ENCODE measurements at regions not wholly inside any gene's neighbourhood (a gene's known extent, or its start where the extent isn't known, plus 50 kb on each side); places are given as distances from the start of the nearest gene placed in this dataset.

- peak; percentile 56 for TF ChIP-seq CTCF (conservative IDR thresholded peaks at IDR 0.05; ENCODE audit: low read depth, low read length)
- peak; percentile 58 for DNase-seq (ENCODE audit: low read depth)
- H3K4me3 ChIP-seq (ENCODE audit: low read depth, low read length) = no peak overlapping the region
Observed at GRCh38 chr7:106793015-106793975, 71.8 kb upstream of the PIK3CG start.

DNA sequence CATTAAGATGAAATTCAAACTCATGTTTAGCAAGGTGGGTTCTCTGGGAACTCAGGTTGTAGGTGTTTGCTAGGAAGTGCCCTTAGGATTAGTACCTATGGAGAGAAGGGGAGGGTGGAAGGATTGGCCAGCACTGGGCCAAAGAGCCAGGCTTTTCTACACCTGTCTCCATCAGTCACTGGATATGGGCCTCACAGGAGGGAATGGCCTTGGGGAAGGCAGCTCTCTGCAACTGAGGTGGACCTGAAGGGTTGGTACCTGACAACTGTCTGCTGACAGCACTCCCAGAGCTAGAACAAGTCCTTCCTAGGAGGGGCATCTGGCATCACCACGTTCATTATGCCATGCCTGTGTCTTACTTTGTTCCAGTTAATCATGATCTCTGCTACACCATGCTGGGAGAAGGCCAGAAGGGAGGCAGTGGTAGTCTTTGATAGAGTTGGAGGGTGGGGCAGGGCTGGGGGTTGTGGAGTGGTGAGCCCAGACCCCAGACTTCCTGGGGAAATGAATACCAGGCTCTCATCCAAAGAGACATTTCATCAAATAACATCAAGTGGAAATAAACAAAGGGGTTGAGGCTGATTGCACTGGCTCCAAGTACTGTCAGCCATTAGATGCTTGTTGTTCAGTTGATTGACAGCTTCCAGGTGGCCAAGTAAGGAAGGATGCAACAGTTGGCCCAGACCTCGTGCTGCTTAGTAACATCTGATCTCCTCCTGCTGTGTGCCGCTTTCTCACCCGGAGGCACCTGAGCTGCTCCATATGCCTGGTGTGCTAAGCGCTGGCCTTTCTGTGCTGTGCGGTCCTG lies 70.6 kb upstream of the PIK3CG start:
- no peak for TF ChIP-seq CTCF (conservative IDR thresholded peaks at IDR 0.05; ENCODE audit: low read depth, low read length)
- H3K4me3 ChIP-seq (ENCODE audit: low read depth, low read length) = no peak overlapping the region
- DNase-seq (ENCODE audit: low read depth) = no peak

- TF ChIP-seq CTCF (conservative IDR thresholded peaks at IDR 0.05; ENCODE audit: low read depth, low read length) = no peak
- no peak for DNase-seq (ENCODE audit: low read depth)
- H3K4me3 ChIP-seq (ENCODE audit: low read depth, low read length) = no peak overlapping the region
Observed at GRCh38 chr7:106795084-106795876, 69.8 kb upstream of the PIK3CG start.

GRCh38 chr7:106795877-106796231 lies 69.2 kb upstream of the PIK3CG start:
- H3K4me3 ChIP-seq (ENCODE audit: low read depth, low read length) = no peak overlapping the region
- no peak for TF ChIP-seq CTCF (conservative IDR thresholded peaks at IDR 0.05; ENCODE audit: low read depth, low read length)
- no peak for DNase-seq (ENCODE audit: low read depth)

GRCh38 chr7:106797937-106798336 lies 67.1 kb upstream of the PIK3CG start:
- DNase-seq (ENCODE audit: low read depth) = no peak
- no peak for TF ChIP-seq CTCF (conservative IDR thresholded peaks at IDR 0.05; ENCODE audit: low read depth, low read length)
- H3K4me3 ChIP-seq (ENCODE audit: low read depth, low read length) = no peak overlapping the region

DNA sequence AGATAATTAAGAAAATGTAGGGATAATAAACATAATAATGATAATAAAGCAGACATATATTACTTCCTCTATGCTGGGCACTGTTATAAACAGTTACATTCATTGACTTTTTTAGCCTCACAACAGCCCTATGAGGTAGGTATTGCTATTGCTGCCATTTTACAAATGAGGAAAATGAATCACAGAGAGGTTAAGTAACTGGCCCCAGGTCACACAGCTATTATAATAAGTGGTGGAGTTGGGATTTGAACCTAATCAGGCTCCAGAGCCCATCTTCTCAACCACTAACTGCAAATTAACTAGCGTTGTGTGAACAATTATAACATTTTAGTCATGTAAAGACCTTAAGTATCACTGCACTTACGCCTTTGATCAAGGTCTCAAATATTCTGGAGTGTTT lies 62.5 kb upstream of the PIK3CG start:
- TF ChIP-seq CTCF (conservative IDR thresholded peaks at IDR 0.05; ENCODE audit: low read depth, low read length) = no peak
- no peak overlapping the region for H3K4me3 ChIP-seq (ENCODE audit: low read depth, low read length)
- no peak for DNase-seq (ENCODE audit: low read depth)

Data from choroid plexus epithelial cell (primary cell).